K562 (cell line): ENCODE measurements at regions not wholly inside any gene's neighbourhood (a gene's known extent, or its start where the extent isn't known, plus 50 kb on each side); places are given as distances from the start of the nearest gene placed in this dataset.

Experiments used
- ATAC-seq: fragments of 200-7000 bp; cut with Tn5 transposase; 3 replicates; pipeline ENCODE4 v1.9.1; 2020; ENCODE audit warnings: moderate library complexity
- BruUV-seq: library from RNA; stranded (reverse); fragments of 400-500 nt; replicated peaks from 2 replicates; lab custom pipeline; 2021; lab: Mats Ljungman, UMichigan
- CTCF ChIA-PET: fragments of 300-600 bp; formaldehyde crosslinking; extraction: SDS; loops from one replicate; lab custom pipeline; 2021; ENCODE audit warnings: low intra/inter-chr PET ratio; lab: Yijun Ruan, JAX
- POLR2A ChIA-PET: fragments of 300-600, 350-650 bp; sonication (Branson Sonifier 250); formaldehyde crosslinking; extraction: SDS; loops from one replicate; lab custom pipeline; 2021; ENCODE audit warnings: antibody characterized with exemption, inconsistent platforms; lab: Yijun Ruan, JAX
- DNase-seq, 4 experiments: peaks; one replicate each; pipeline versions ENCODE4 v3.0.0 to v3.0.0-alpha.2; 2011 to 2018; ENCODE audit warnings: low spot score in 3 of 4, mixed read lengths in 3 of 4; ENCODE audit errors: extremely low read depth in 1 of 4
- FAIRE-seq: peaks from 2 replicates; lab custom pipeline; 2011; peaks lifted over from hg19 to GRCh38; lab: Jason Lieb, UNC
- H2AFZ ChIP-seq: 2 replicates; pipeline ENCODE4 v1.6.0; 2011; ENCODE audit warnings: low read depth, low read length, control low read depth, inconsistent platforms
- H3K27ac ChIP-seq: fragments of 200-600 bp; 3 replicates; pipeline ENCODE4 v1.8.0; 2011; ENCODE audit warnings: low read depth, mild to moderate bottlenecking, control low read depth, inconsistent platforms, low read length, moderate library complexity, mixed read lengths; ENCODE audit errors: extremely low read depth
- H3K27me3 ChIP-seq, 2 experiments: fragments of 300-600 bp in 1 of 2; 2 replicates in 1 of 2; 3 replicates in 1 of 2; pipeline versions ENCODE4 v1.6.0 to v1.8.0; 2011; ENCODE audit warnings: inconsistent platforms in 2 of 2, low read length in 2 of 2, mild to moderate bottlenecking in 1 of 2, mixed read lengths in 1 of 2, moderate library complexity in 1 of 2; ENCODE audit not compliant: control insufficient read depth in 2 of 2, insufficient read depth in 2 of 2
- H3K36me3 ChIP-seq: fragments of 300-600 bp; 3 replicates; pipeline ENCODE4 v1.8.0; 2011; ENCODE audit warnings: mild to moderate bottlenecking, low read length, inconsistent platforms; ENCODE audit not compliant: control insufficient read depth, insufficient read depth
- H3K4me1 ChIP-seq, 2 experiments: fragments of 200-600 bp in 1 of 2; replicated peaks in 1 of 2; 2 replicates in 1 of 2; 3 replicates in 1 of 2; pipeline versions ENCODE4 v1.5.1 to v1.8.0; 2011; ENCODE audit warnings: inconsistent platforms in 2 of 2, low read length in 2 of 2, mild to moderate bottlenecking in 1 of 2, mixed read lengths in 1 of 2, moderate library complexity in 1 of 2; ENCODE audit not compliant: control insufficient read depth in 2 of 2, insufficient read depth in 2 of 2
- H3K4me2 ChIP-seq: 2 replicates; pipeline ENCODE4 v1.6.1; 2011; ENCODE audit warnings: low read length, control low read depth, inconsistent platforms, mixed read lengths; ENCODE audit not compliant: insufficient read depth
- H3K4me3 ChIP-seq: fragments of 200-600 bp; sonication (generic), shearing (Covaris generic); 2 replicates; pipeline ENCODE4 v1.5.1; 2016; ENCODE audit warnings: control low read depth, inconsistent platforms
- H3K79me2 ChIP-seq: fragments of 200-600 bp; 3 replicates; pipeline ENCODE4 v1.8.0; 2011; ENCODE audit warnings: low read length, inconsistent platforms; ENCODE audit not compliant: control insufficient read depth, insufficient read depth
- H3K9ac ChIP-seq, 2 experiments: 2 replicates each; pipeline versions ENCODE4 v1.6.0 to v1.6.1; 2011; ENCODE audit warnings: low read depth in 2 of 2, low read length in 2 of 2, control low read depth in 1 of 2, inconsistent platforms in 1 of 2, mild to moderate bottlenecking in 1 of 2, mixed read lengths in 1 of 2; ENCODE audit not compliant: insufficient read depth in 1 of 2
- H3K9me1 ChIP-seq: one replicate; pipeline ENCODE4 v1.6.0; 2011; ENCODE audit warnings: inconsistent platforms, mild to moderate bottlenecking, low read length, moderate library complexity; ENCODE audit not compliant: control insufficient read depth, insufficient read depth
- H3K9me3 ChIP-seq: replicated peaks from 2 replicates; pipeline ENCODE4 v1.5.1; 2011; ENCODE audit warnings: low read depth, low read length, inconsistent platforms; ENCODE audit not compliant: control insufficient read depth, insufficient read depth
- H4K20me1 ChIP-seq: replicated peaks from 2 replicates; pipeline ENCODE4 v1.6.1; 2011; ENCODE audit warnings: low read length, inconsistent platforms, mixed read lengths; ENCODE audit not compliant: control insufficient read depth, insufficient read depth
- CBX5 ChIP-seq: IDR thresholded peaks from 2 replicates; pipeline ENCODE4 v1.6.1; 2014; ENCODE audit warnings: low read depth, borderline replicate concordance
- CREBBP ChIP-seq: IDR thresholded peaks from one replicate; pipeline ENCODE4 v1.6.1; 2012; ENCODE audit warnings: low read depth, mild to moderate bottlenecking, control low read depth, inconsistent platforms, low read length
- HNRNPL ChIP-seq: fragments of 200-400 bp; formaldehyde crosslinking; IDR thresholded peaks from 2 replicates; pipeline ENCODE4 v1.6.1; 2017; ENCODE audit warnings: low read depth, mild to moderate bottlenecking, low read length
- IRF2 ChIP-seq: sonication (generic); formaldehyde crosslinking; IDR thresholded peaks from 2 replicates; pipeline ENCODE4 v1.8.1; 2022; ENCODE audit warnings: mild to moderate bottlenecking, missing genetic modification reagents
- LEF1 ChIP-seq: fragments of 450-650 bp; IDR thresholded peaks from 2 replicates; pipeline ENCODE4 v1.6.1; 2016; ENCODE audit warnings: mild to moderate bottlenecking
- MXI1 ChIP-seq: IDR thresholded peaks from 2 replicates; pipeline ENCODE4 v1.6.1; 2011; ENCODE audit warnings: low read depth, mild to moderate bottlenecking, improper control_type of control experiment, low read length
- RFX1 ChIP-seq: fragments of 450-650 bp; IDR thresholded peaks from 2 replicates; pipeline ENCODE4 v1.6.1; 2016; ENCODE audit warnings: mild to moderate bottlenecking, moderate library complexity
- SMARCC2 ChIP-seq: fragments of 450-650 bp; IDR thresholded peaks from 2 replicates; pipeline ENCODE4 v1.6.1; 2017; ENCODE audit warnings: antibody characterized with exemption, moderate library complexity, mild to moderate bottlenecking, low read depth
- in situ Hi-C: fragments of 300-500 bp; cut with MboI; formaldehyde crosslinking; loops from 4 replicates; pipeline ENCODE4 v1.15.0; 2018; ENCODE audit warnings: inconsistent platforms, mixed read lengths
- intact Hi-C: fragments of 100-400 bp; cut with micrococcal nuclease; formaldehyde crosslinking; loops from 2 replicates; pipeline ENCODE4 v1.14.2; 2022
- TF ChIP-seq, protein P1 (sequence below), 3 experiments: fragments of 200-800 bp in 1 of 3; fragments of 250-450 bp in 1 of 3; fragments of 450-650 bp in 1 of 3; sonication (Bioruptor Pico) in 1 of 3; sonication (Bioruptor generic) in 1 of 3; formaldehyde crosslinking in 1 of 3; IDR thresholded peaks; 2 replicates each; pipeline versions ENCODE4 v1.6.1 to v1.8.0; 2016 to 2022; ENCODE audit warnings: mild to moderate bottlenecking in 2 of 3, missing genetic modification characterization in 2 of 3, missing compliant biosample characterization in 1 of 3, moderate library complexity in 1 of 3

DNA sequence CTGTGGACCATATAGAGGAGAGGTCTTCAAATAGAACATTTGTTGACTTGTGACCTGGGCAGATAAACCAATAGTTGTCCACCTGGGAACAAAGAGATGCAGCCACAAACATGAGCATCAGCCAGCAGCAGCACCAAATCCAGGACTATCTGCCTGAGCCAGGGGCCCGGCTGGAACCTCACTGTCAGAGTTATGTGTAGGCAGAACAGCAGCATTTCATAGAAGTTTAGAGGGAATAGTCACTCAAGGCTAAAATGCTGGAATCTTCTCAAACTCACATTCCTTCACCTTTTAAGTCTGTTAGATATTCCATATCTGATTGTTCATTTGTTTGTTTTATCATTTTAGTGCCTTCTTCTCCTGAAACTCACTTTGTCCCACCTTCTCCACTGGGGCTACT is 72.2 kb upstream of the IL6 start (continued):
- TF ChIP-seq MXI1 = no peak

DNA sequence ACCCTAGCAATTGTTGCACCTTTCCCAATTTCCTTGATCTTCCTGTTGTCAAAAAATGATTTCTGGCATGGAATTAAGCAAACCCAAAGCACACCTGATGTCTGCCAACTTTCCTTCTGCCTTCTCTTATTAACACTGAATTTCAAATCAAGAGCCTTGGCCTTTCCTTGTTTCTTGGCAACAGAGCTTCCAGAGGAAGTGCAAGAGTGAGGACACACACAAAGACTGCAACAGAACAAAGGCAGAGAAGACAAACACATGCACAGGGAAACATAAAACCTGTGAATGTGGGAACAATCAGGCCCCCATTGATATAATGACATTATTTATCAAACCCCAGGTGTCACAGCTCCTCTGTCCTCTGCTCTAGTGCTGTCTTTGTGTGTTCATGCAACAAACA is 73.0 kb upstream of the IL6 start:
- no peaks in the 10 kb centered on the region for H3K27me3 ChIP-seq
- TF ChIP-seq CBX5 (no peak), CREBBP (no peak), SMARCC2 (no peak), IRF2 (CRISPR knock-in tag) (no peak), RFX1 (no peak), HNRNPL (no peak), LEF1 (no peak)
- TF ChIP-seq, protein P1, sequence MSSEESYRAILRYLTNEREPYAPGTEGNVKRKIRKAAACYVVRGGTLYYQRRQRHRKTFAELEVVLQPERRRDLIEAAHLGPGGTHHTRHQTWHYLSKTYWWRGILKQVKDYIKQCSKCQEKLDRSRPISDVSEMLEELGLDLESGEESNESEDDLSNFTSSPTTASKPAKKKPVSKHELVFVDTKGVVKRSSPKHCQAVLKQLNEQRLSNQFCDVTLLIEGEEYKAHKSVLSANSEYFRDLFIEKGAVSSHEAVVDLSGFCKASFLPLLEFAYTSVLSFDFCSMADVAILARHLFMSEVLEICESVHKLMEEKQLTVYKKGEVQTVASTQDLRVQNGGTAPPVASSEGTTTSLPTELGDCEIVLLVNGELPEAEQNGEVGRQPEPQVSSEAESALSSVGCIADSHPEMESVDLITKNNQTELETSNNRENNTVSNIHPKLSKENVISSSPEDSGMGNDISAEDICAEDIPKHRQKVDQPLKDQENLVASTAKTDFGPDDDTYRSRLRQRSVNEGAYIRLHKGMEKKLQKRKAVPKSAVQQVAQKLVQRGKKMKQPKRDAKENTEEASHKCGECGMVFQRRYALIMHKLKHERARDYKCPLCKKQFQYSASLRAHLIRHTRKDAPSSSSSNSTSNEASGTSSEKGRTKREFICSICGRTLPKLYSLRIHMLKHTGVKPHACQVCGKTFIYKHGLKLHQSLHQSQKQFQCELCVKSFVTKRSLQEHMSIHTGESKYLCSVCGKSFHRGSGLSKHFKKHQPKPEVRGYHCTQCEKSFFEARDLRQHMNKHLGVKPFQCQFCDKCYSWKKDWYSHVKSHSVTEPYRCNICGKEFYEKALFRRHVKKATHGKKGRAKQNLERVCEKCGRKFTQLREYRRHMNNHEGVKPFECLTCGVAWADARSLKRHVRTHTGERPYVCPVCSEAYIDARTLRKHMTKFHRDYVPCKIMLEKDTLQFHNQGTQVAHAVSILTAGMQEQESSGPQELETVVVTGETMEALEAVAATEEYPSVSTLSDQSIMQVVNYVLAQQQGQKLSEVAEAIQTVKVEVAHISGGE (CRISPR knock-in tag; IDR thresholded peaks at IDR 0.05) = no peak
- no peaks in the 10 kb centered on the region for H3K9me1 ChIP-seq
- peaks cover 15% of the 10 kb centered on the region for H3K9me3 ChIP-seq
- H3K4me1 ChIP-seq = no peaks in the 10 kb centered on the region
- ATAC-seq = no peak
- in situ Hi-C loops (no loop called here), intact Hi-C loops (no loop called here)
- peaks cover 12% of the 10 kb centered on the region; the same call in 2 of the 3 replicates for H3K79me2 ChIP-seq
- H3K27ac ChIP-seq = no peak overlapping the region
- no peak for FAIRE-seq
- no peak overlapping the region for H3K4me2 ChIP-seq
- ChIA-PET POLR2A (interaction anchor here (0.6 kb wide), 1 partner anchor 21 kb away, joined by 3 read pairs; no protein-coding TSS in a partner anchor), CTCF (no interaction called here)
- no peak overlapping the region for H3K4me3 ChIP-seq
- no peak overlapping the region for H2AFZ ChIP-seq
- H4K20me1 ChIP-seq = no peaks in the 10 kb centered on the region
- H3K36me3 ChIP-seq = peaks cover 60% of the 10 kb centered on the region
- H3K9ac ChIP-seq = no peak overlapping the region
- BruUV-seq = no TSS peak
- no peak for DNase-seq
